Uterus (tissue), 2 donors: ENCODE measurements at regions not wholly inside any gene's neighbourhood (a gene's known extent, or its start where the extent isn't known, plus 50 kb on each side); places are given as distances from the start of the nearest gene placed in this dataset.

Experiments
- POLR2A ChIP-seq, 2 donors: fragments of 450-650 bp; IDR thresholded peaks; one replicate each; pipeline ENCODE4 v1.6.1; 2016; ENCODE audit warnings: antibody characterized with exemption in 2 of 2, mild to moderate bottlenecking in 1 of 2, moderate library complexity in 1 of 2
- TF ChIP-seq, protein P1 (sequence below), 4 experiments: fragments of 200-600 bp in 2 of 4; fragments of 450-650 bp in 2 of 4; sonication (generic) in 2 of 4; IDR thresholded peaks; one replicate each; pipeline ENCODE4 v1.5.1; 2016 to 2019; ENCODE audit warnings: antibody characterized with exemption in 4 of 4, mild to moderate bottlenecking in 2 of 4, moderate library complexity in 1 of 4

DNA sequence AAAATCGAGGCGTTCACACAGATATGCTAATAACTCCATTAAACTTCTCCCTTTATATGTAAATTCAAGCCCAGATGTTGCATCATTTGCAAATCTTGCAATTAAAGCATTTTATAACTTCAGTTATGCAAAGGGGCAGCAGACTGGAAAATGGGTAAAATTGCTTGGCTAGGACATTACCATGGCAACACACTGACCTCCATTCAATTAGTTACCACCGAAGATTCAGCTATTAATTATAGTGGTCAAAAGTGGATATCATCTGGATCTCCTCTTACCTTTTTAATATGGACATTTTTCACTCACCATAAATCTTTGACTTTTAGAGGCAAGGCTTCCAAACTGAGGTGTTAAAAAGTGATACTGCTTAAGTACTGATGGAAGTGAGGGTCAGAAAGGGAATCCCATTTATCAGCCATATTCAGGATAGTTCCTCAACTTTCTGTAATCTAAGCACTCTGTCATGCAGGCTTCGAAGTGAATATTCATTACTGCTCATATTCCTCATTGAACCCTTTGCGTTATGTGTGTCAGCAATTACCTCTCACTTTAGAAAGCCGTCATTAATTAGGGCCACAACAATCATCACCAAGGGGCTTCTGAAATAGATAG is 386.2 kb upstream of the ROBO2 start:
- TF ChIP-seq POLR2A (IDR thresholded peaks at IDR 0.05) = no peak
- TF ChIP-seq, protein P1, sequence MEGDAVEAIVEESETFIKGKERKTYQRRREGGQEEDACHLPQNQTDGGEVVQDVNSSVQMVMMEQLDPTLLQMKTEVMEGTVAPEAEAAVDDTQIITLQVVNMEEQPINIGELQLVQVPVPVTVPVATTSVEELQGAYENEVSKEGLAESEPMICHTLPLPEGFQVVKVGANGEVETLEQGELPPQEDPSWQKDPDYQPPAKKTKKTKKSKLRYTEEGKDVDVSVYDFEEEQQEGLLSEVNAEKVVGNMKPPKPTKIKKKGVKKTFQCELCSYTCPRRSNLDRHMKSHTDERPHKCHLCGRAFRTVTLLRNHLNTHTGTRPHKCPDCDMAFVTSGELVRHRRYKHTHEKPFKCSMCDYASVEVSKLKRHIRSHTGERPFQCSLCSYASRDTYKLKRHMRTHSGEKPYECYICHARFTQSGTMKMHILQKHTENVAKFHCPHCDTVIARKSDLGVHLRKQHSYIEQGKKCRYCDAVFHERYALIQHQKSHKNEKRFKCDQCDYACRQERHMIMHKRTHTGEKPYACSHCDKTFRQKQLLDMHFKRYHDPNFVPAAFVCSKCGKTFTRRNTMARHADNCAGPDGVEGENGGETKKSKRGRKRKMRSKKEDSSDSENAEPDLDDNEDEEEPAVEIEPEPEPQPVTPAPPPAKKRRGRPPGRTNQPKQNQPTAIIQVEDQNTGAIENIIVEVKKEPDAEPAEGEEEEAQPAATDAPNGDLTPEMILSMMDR (IDR thresholded peaks at IDR 0.05) = no peak
